Left lung (tissue), 4 donors: ENCODE measurements at regions not wholly inside any gene's neighbourhood (a gene's known extent, or its start where the extent isn't known, plus 50 kb on each side); places are given as distances from the start of the nearest gene placed in this dataset.

Source experiments
- ATAC-seq: fragments of 200-7000 bp; cut with Tn5 transposase; one replicate; pipeline ENCODE4 v1.9.1; 2020; ENCODE audit warnings: moderate library complexity
- DNase-seq, 4 donors: peaks; one replicate each; pipeline ENCODE4 v3.0.0-alpha.2; 2013 to 2020
- H3K27ac ChIP-seq, 2 donors: fragments of 200-600 bp; sonication (generic) in 1 of 2; one replicate each; pipeline versions ENCODE4 v1.5.0 to v1.8.0; 2020 to 2021
- H3K27me3 ChIP-seq, 2 donors: fragments of 200-600 bp; sonication (generic) in 1 of 2; one replicate each; pipeline versions ENCODE4 v1.5.0 to v1.8.0; 2020 to 2021
- H3K36me3 ChIP-seq, 2 donors: fragments of 200-600 bp; sonication (generic) in 1 of 2; one replicate each; pipeline versions ENCODE4 v1.5.0 to v1.8.0; 2020 to 2021
- H3K4me1 ChIP-seq, 2 donors: fragments of 200-600 bp; one replicate each; pipeline ENCODE4 v1.8.0; 2021
- H3K4me3 ChIP-seq, 2 donors: fragments of 200-600 bp; sonication (generic) in 1 of 2; one replicate each; pipeline versions ENCODE4 v1.5.0 to v1.8.0; 2020 to 2021; ENCODE audit warnings: mild to moderate bottlenecking in 1 of 2
- H3K9me3 ChIP-seq, 2 donors: fragments of 200-600 bp; sonication (generic) in 1 of 2; one replicate each; pipeline versions ENCODE4 v1.5.0 to v1.8.0; 2020 to 2021
- CTCF ChIP-seq, 2 donors: fragments of 200-600 bp; sonication (generic) in 1 of 2; IDR thresholded peaks; one replicate each; pipeline versions ENCODE4 v1.5.0 to v1.8.0; 2021; ENCODE audit warnings: antibody characterized with exemption in 2 of 2
- intact Hi-C, 2 donors: fragments of 100-400 bp; cut with DNase I; formaldehyde crosslinking; loops; one replicate each; pipeline versions ENCODE4 v1.11.2 to v1.14.2; 2022
- donor health status: DM: no; HTN: yes; CAD: no.
- donor health status: DM: no; HTN: no; CAD: no.

GRCh38 chr5:133889271-133889905 lies 79.0 kb downstream of the C5orf15 start:
- ATAC-seq, result no peak
- intact Hi-C loops, result no loop called here
- no peaks in the 10 kb centered on the region for H3K36me3 ChIP-seq
- H3K4me1 ChIP-seq, result no peaks in the 10 kb centered on the region
- TF ChIP-seq CTCF (IDR thresholded peaks at IDR 0.05), result no peak
- H3K4me3 ChIP-seq, result no peak overlapping the region
- no peaks in the 10 kb centered on the region for H3K27me3 ChIP-seq
- no peak overlapping the region for H3K27ac ChIP-seq
- H3K9me3 ChIP-seq, result no peaks in the 10 kb centered on the region
- no peak for DNase-seq

- Histone ChIP-seq H3K4me1 (no peaks in the 10 kb centered on the region), H3K9me3 (no peaks in the 10 kb centered on the region), H3K36me3 (no peaks in the 10 kb centered on the region), H3K4me3 (no peak overlapping the region), H3K27me3 (no peaks in the 10 kb centered on the region), H3K27ac (no peak overlapping the region)
- DNase-seq, result no peak
- no peak for ATAC-seq
- TF ChIP-seq CTCF (IDR thresholded peaks at IDR 0.05), result no peak
- intact Hi-C loops, result no loop called here
Measured at GRCh38 chr5:133888625-133888991, 79.8 kb downstream of the C5orf15 start.

- Histone ChIP-seq H3K27ac (no peak overlapping the region), H3K27me3 (peaks cover 0 to 4% of the 10 kb centered on the region in 2 donors), H3K4me1 (no peaks in the 10 kb centered on the region), H3K9me3 (no peaks in the 10 kb centered on the region), H3K4me3 (no peak overlapping the region), H3K36me3 (no peaks in the 10 kb centered on the region)
- TF ChIP-seq CTCF (IDR thresholded peaks at IDR 0.05), result no peak
- DNase-seq, result peak in 1 of 4 donors; percentile 19
- ATAC-seq, result no peak
- intact Hi-C loops, result no loop called here
Measured at GRCh38 chr5:133885566-133885965, 82.9 kb downstream of the C5orf15 start.

- DNase-seq (peak in 1 of 4 donors; percentile 11), ATAC-seq (no peak)
- TF ChIP-seq CTCF (IDR thresholded peaks at IDR 0.05), result no peak
Measured at GRCh38 chr5:133884569-133885311, 83.7 kb downstream of the C5orf15 start.

GRCh38 chr5:133883916-133884315 lies 84.5 kb downstream of the C5orf15 start:
- Histone ChIP-seq H3K36me3 (no peaks in the 10 kb centered on the region), H3K27ac (no peak overlapping the region), H3K27me3 (peaks cover 0 to 4% of the 10 kb centered on the region in 2 donors), H3K9me3 (no peaks in the 10 kb centered on the region), H3K4me1 (no peaks in the 10 kb centered on the region), H3K4me3 (no peak overlapping the region)
- TF ChIP-seq CTCF (IDR thresholded peaks at IDR 0.05), result no peak
- ATAC-seq (no peak), DNase-seq (no peak)
- intact Hi-C loops, result no loop called here

More at GRCh38 chr5:133884569-133885311, 83.7 kb downstream of the C5orf15 start:
- peaks cover 0 to 4% of the 10 kb centered on the region in 2 donors for H3K27me3 ChIP-seq
- no peaks in the 10 kb centered on the region for H3K4me1 ChIP-seq
- no peaks in the 10 kb centered on the region for H3K9me3 ChIP-seq
- no peak overlapping the region for H3K27ac ChIP-seq
- intact Hi-C loops, result no loop called here
- no peaks in the 10 kb centered on the region for H3K36me3 ChIP-seq
- no peak overlapping the region for H3K4me3 ChIP-seq
